ENCODE measurements at regions not wholly inside any gene's neighbourhood (a gene's known extent, or its start where the extent isn't known, plus 50 kb on each side); places are given as distances from the start of the nearest gene placed in this dataset.
A peak's percentile ranks its signal among the peaks of the same experiment; 100 is the strongest.

DNA sequence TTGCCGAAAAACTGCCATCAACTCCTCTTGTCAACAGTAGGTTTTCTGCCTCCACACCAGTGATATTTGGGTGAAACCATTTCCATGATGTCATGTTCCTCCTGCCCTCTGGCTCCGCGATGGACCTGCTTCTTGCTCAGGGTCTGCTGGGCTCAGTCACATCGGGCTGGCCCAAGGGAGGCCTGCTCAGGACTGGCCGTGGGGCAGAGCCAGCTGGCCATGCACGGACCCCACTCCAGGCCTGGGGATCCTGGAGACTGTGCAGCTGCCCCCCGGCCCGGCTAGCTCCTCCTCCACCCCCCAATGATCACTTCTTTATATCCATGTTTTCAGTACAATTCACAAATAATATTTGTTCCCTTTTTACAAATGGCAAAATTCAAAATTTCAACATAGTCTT lies 270.3 kb upstream of the CCDC54 start:
- Histone ChIP-seq H3K4me3 (ENCODE audit: low read length in 2 of 2) (no peak overlapping the region), H3K36me3 (ENCODE audit: control insufficient read depth in 2 of 2, insufficient read depth in 2 of 2, low read length in 1 of 2) (no peaks in the 10 kb centered on the region)
- WGBS: 99% methylated on average over 8 of the region's 8 CpGs

DNA sequence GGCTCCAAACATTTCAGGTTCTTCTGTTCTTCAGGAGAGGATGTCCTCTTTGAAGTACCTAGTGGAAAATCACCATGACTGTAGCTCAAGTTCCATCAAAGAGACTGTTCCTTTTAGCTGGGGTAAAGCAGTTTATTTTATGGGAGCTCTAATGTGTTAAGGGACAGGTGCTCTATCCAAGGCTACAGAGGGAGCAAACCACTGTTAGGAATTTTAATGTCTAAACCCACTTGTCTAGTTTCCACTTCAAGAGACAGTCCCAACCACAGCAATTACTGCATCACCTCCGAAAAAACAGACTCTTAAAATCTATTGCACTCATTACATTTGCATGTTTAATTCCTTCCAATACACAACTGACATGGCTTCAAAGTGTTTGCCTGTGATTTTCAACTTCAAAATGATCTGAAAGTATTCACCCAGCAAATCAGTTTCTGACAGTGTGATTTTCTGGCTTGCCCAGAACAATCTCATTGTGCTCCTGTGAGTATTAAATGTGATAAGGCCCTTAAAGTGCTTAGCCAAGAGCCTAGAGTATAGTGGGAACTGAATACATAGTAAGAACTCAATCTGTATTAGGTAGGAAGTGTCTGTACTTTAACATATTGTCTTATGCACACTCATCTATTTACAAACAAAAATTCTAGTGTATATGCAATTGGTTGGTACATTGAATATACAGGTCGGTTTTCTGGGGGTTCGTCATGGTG lies 266.5 kb upstream of the CCDC54 start:
- Histone ChIP-seq H3K4me1 (ENCODE audit: control insufficient read depth in 2 of 2, insufficient read depth in 2 of 2, low read length in 2 of 2) (no peaks in the 10 kb centered on the region), H3K36me3 (ENCODE audit: control insufficient read depth in 2 of 2, insufficient read depth in 2 of 2, low read length in 1 of 2) (no peaks in the 10 kb centered on the region), H3K9me3 (ENCODE audit: control insufficient read depth in 2 of 2, insufficient read depth in 1 of 2, low read length in 1 of 2) (peaks cover 0 to 3% of the 10 kb centered on the region in 2 donors), H3K27me3 (ENCODE audit: control insufficient read depth in 2 of 2, insufficient read depth in 1 of 2, low read length in 1 of 2) (no peaks in the 10 kb centered on the region), H3K27ac (ENCODE audit: low read depth in 1 of 2, low read length in 1 of 2) (no peak overlapping the region), H3K4me3 (ENCODE audit: low read length in 2 of 2) (no peak overlapping the region)
- WGBS: 93% methylated on average over 3 of the region's 3 CpGs
- no peak for DNase-seq (ENCODE audit: low read depth in 6 of 9, low spot score in 9 of 9)

More for the DNA sequence above, 270.3 kb upstream of the CCDC54 start:
- no peaks in the 10 kb centered on the region for H3K4me1 ChIP-seq (ENCODE audit: control insufficient read depth in 2 of 2, insufficient read depth in 2 of 2, low read length in 2 of 2)
- no peak for DNase-seq (ENCODE audit: low read depth in 6 of 9, low spot score in 9 of 9)
- no peaks in the 10 kb centered on the region for H3K27me3 ChIP-seq (ENCODE audit: control insufficient read depth in 2 of 2, insufficient read depth in 1 of 2, low read length in 1 of 2)
- H3K27ac ChIP-seq (ENCODE audit: low read depth in 1 of 2, low read length in 1 of 2): no peak overlapping the region
- H3K9me3 ChIP-seq (ENCODE audit: control insufficient read depth in 2 of 2, insufficient read depth in 1 of 2, low read length in 1 of 2): peaks cover 0 to 3% of the 10 kb centered on the region in 2 donors

DNA sequence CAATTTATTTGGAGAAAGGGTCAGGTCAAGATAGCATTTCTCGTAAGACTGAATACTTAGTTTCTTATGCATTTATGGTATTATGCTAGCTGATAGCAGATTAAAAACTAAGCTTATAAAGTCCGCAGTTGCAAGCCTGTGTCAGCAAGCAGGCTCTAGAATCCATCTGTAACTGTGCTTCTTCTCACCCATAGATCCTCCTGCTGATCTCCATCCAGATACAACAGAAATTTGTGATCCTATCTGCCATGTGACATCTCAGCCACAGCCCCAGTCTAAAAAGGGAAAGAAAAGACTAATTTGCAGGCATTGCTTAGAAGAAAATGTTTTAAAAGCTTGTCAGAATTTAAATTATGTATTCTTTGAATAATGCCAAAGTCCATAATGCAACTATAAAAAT lies 265.4 kb upstream of the CCDC54 start:
- no peak for DNase-seq (ENCODE audit: low read depth in 6 of 9, low spot score in 9 of 9)
- Histone ChIP-seq H3K36me3 (ENCODE audit: control insufficient read depth in 2 of 2, insufficient read depth in 2 of 2, low read length in 1 of 2) (no peaks in the 10 kb centered on the region), H3K9me3 (ENCODE audit: control insufficient read depth in 2 of 2, insufficient read depth in 1 of 2, low read length in 1 of 2) (peaks cover 0 to 2% of the 10 kb centered on the region in 2 donors), H3K4me1 (ENCODE audit: control insufficient read depth in 2 of 2, insufficient read depth in 2 of 2, low read length in 2 of 2) (no peaks in the 10 kb centered on the region), H3K27ac (ENCODE audit: low read depth in 1 of 2, low read length in 1 of 2) (no peak overlapping the region), H3K4me3 (ENCODE audit: low read length in 2 of 2) (no peak overlapping the region), H3K27me3 (ENCODE audit: control insufficient read depth in 2 of 2, insufficient read depth in 1 of 2, low read length in 1 of 2) (no peaks in the 10 kb centered on the region)
- 97% methylated on average over 2 of the region's 2 CpGs for whole genome bisulfite sequencing

DNA sequence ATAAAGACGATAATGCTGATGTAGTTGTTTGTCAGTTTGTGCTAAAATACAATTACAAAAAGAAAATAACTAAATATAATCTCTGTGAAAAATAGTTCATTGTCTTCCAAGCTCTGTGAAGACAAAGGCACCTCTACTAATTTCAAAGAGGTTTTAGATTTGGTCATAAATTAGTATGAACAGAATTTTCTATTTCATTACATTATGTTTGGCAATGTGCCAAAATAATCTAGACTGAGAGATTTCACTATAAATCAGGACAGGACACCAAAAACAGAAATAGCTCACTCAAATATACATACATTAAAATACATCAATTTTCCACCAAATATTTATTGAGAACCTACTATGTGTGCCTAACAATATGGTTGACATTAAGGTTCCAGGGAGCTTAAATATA lies 264.9 kb upstream of the CCDC54 start:
- DNase-seq (ENCODE audit: low read depth in 6 of 9, low spot score in 9 of 9): no peak
- H3K4me3 ChIP-seq (ENCODE audit: low read length in 2 of 2): no peak overlapping the region
- no peaks in the 10 kb centered on the region for H3K9me3 ChIP-seq (ENCODE audit: control insufficient read depth in 2 of 2, insufficient read depth in 1 of 2, low read length in 1 of 2)
- H3K36me3 ChIP-seq (ENCODE audit: control insufficient read depth in 2 of 2, insufficient read depth in 2 of 2, low read length in 1 of 2): no peaks in the 10 kb centered on the region
- WGBS: 100% methylated on average over 1 of the region's 1 CpG
- H3K27me3 ChIP-seq (ENCODE audit: control insufficient read depth in 2 of 2, insufficient read depth in 1 of 2, low read length in 1 of 2): no peaks in the 10 kb centered on the region
- H3K27ac ChIP-seq (ENCODE audit: low read depth in 1 of 2, low read length in 1 of 2): no peak overlapping the region
- H3K4me1 ChIP-seq (ENCODE audit: control insufficient read depth in 2 of 2, insufficient read depth in 2 of 2, low read length in 2 of 2): no peaks in the 10 kb centered on the region

DNA sequence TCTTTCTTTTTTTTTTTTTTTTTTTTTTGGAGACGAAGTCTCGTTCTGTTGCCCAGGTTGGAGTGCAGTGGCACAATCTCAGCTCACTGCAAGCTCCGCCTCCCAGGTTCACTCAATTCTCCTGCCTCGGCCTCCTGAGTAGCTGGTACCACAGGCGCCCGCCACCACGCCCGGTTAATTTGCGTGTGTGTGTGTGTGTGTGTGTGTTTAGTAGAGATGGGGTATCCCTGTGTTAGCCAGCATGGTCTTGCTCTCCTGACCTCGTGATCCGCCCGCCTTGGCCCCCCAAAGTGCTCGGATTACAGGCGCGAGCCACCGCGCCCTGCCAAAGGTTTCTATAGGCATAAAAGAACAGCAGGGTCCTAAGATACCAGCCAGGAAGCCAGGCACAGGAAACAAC lies 261.0 kb upstream of the CCDC54 start:
- no peak for DNase-seq (ENCODE audit: low read depth in 6 of 9, low spot score in 9 of 9)

DNA sequence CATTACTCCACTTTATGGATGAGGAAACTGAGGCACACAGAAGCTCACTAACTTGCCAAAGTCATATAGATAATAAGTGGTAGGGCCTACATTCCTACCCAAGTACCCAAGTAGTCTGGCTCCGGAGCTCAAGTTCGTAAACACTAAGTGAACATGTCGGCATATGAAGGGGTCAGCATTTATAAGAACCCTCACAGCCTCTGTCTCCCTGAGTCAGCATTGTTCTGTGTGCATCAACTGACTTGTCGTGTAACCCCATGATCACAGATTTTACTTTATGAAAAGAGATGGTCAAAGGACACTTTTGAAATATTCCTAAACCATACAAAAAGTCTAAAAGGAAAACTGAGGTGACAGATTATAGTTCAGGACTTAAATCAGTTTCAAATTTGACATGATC lies 260.1 kb upstream of the CCDC54 start:
- H3K36me3 ChIP-seq (ENCODE audit: control insufficient read depth in 2 of 2, insufficient read depth in 2 of 2, low read length in 1 of 2): no peaks in the 10 kb centered on the region
- no peaks in the 10 kb centered on the region for H3K9me3 ChIP-seq (ENCODE audit: control insufficient read depth in 2 of 2, insufficient read depth in 1 of 2, low read length in 1 of 2)
- 97% methylated on average over 4 of the region's 4 CpGs for WGBS
- H3K4me1 ChIP-seq (ENCODE audit: control insufficient read depth in 2 of 2, insufficient read depth in 2 of 2, low read length in 2 of 2): no peaks in the 10 kb centered on the region
- no peak for DNase-seq (ENCODE audit: low read depth in 6 of 9, low spot score in 9 of 9)
- no peak overlapping the region for H3K4me3 ChIP-seq (ENCODE audit: low read length in 2 of 2)
- no peak overlapping the region for H3K27ac ChIP-seq (ENCODE audit: low read depth in 1 of 2, low read length in 1 of 2)
- no peaks in the 10 kb centered on the region for H3K27me3 ChIP-seq (ENCODE audit: control insufficient read depth in 2 of 2, insufficient read depth in 1 of 2, low read length in 1 of 2)

More for the DNA sequence above, 261.0 kb upstream of the CCDC54 start:
- H3K36me3 ChIP-seq (ENCODE audit: control insufficient read depth in 2 of 2, insufficient read depth in 2 of 2, low read length in 1 of 2): no peaks in the 10 kb centered on the region
- WGBS: 95% methylated on average over 17 of the region's 17 CpGs
- no peaks in the 10 kb centered on the region for H3K9me3 ChIP-seq (ENCODE audit: control insufficient read depth in 2 of 2, insufficient read depth in 1 of 2, low read length in 1 of 2)
- H3K4me1 ChIP-seq (ENCODE audit: control insufficient read depth in 2 of 2, insufficient read depth in 2 of 2, low read length in 2 of 2): no peaks in the 10 kb centered on the region
- no peak overlapping the region for H3K27ac ChIP-seq (ENCODE audit: low read depth in 1 of 2, low read length in 1 of 2)
- no peak overlapping the region for H3K4me3 ChIP-seq (ENCODE audit: low read length in 2 of 2)
- H3K27me3 ChIP-seq (ENCODE audit: control insufficient read depth in 2 of 2, insufficient read depth in 1 of 2, low read length in 1 of 2): no peaks in the 10 kb centered on the region

DNA sequence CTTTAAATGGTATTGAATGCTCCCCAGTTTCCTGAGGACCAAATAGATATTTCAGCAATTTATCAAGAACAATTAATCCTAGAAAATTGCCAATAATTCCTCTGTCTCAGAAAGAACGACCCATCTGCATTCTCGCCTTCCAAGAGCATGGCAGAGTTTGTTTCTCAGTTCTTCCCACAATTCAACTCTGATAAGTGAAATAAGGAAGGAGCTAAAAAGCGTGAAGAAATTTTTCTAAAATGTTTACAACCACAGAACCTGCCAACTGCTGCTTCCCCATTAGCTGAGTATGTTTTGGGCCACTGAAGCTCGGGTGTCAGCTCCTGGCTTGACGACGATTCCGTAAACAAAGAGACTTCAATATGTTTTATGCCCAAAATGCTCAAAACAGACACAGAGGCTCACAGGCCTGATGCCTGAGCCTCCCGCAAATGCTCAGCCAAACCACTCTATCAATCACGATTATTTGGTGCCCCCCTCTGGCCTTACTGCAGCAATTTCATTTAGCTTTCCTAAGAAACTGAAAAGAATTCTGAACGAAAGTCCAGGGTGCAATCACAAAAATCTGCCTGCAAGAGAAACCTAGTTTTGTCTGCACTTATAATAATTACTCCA lies 259.2 kb upstream of the CCDC54 start:
- H3K4me3 ChIP-seq (ENCODE audit: low read length in 2 of 2): no peak overlapping the region
- no peaks in the 10 kb centered on the region for H3K27me3 ChIP-seq (ENCODE audit: control insufficient read depth in 2 of 2, insufficient read depth in 1 of 2, low read length in 1 of 2)
- H3K4me1 ChIP-seq (ENCODE audit: control insufficient read depth in 2 of 2, insufficient read depth in 2 of 2, low read length in 2 of 2): no peaks in the 10 kb centered on the region
- H3K36me3 ChIP-seq (ENCODE audit: control insufficient read depth in 2 of 2, insufficient read depth in 2 of 2, low read length in 1 of 2): no peaks in the 10 kb centered on the region
- WGBS: 34% methylated on average over 10 of the region's 10 CpGs
- no peaks in the 10 kb centered on the region for H3K9me3 ChIP-seq (ENCODE audit: control insufficient read depth in 2 of 2, insufficient read depth in 1 of 2, low read length in 1 of 2)
- DNase-seq (ENCODE audit: low read depth in 6 of 9, low spot score in 9 of 9): peak in 4 of 9 donors; percentile 2 to 50 (median 18)
- H3K27ac ChIP-seq (ENCODE audit: low read depth in 1 of 2, low read length in 1 of 2): no peak overlapping the region

DNA sequence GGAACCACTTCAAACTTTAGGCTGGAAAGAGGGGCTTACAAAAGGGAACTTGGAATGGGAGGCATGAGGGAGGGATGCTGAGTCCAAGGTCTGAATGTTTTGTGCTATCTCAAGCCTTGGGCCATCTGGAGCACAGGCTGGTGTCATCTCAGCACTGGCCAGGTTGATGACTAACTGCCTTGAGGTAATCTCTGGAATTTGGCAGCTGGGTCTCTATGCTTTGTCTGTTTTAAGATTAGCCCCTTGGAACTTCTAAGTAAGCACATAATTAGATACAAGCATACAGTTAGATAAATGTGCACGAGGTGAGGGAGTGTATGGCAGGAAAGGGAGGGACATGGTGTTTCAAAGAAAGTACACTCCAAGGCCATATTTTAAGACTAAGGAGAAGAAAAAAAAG lies 252.4 kb upstream of the CCDC54 start:
- H3K27ac ChIP-seq (ENCODE audit: low read depth in 1 of 2, low read length in 1 of 2): no peak overlapping the region
- no peak overlapping the region for H3K4me3 ChIP-seq (ENCODE audit: low read length in 2 of 2)
- no peaks in the 10 kb centered on the region for H3K27me3 ChIP-seq (ENCODE audit: control insufficient read depth in 2 of 2, insufficient read depth in 1 of 2, low read length in 1 of 2)
- no peaks in the 10 kb centered on the region for H3K4me1 ChIP-seq (ENCODE audit: control insufficient read depth in 2 of 2, insufficient read depth in 2 of 2, low read length in 2 of 2)
- H3K9me3 ChIP-seq (ENCODE audit: control insufficient read depth in 2 of 2, insufficient read depth in 1 of 2, low read length in 1 of 2): no peaks in the 10 kb centered on the region
- 95% methylated on average over 1 of the region's 1 CpG for WGBS
- DNase-seq (ENCODE audit: low read depth in 6 of 9, low spot score in 9 of 9): no peak
- no peaks in the 10 kb centered on the region for H3K36me3 ChIP-seq (ENCODE audit: control insufficient read depth in 2 of 2, insufficient read depth in 2 of 2, low read length in 1 of 2)

DNA sequence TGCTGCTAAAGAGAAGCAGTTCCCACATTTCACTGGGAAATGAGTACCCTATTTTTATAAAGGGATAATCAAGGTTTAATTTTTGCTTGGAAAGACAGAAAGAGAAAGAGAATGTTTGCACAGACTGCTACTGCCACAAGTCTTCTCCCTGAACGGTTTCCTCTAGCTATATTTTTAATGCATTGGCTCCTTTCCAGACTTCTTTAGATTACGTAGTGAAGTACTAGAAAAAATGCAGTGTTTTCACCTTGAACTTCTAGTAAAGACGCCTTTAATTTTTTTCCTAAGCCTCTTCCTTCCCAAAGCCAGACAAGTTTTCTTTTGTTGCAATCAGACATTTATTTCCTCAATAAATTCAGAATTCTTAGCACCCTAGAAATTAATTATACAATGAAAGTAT lies 248.3 kb upstream of the CCDC54 start:
- Histone ChIP-seq H3K27ac (ENCODE audit: low read depth in 1 of 2, low read length in 1 of 2) (no peak overlapping the region), H3K9me3 (ENCODE audit: control insufficient read depth in 2 of 2, insufficient read depth in 1 of 2, low read length in 1 of 2) (no peaks in the 10 kb centered on the region), H3K4me1 (ENCODE audit: control insufficient read depth in 2 of 2, insufficient read depth in 2 of 2, low read length in 2 of 2) (no peaks in the 10 kb centered on the region), H3K27me3 (ENCODE audit: control insufficient read depth in 2 of 2, insufficient read depth in 1 of 2, low read length in 1 of 2) (no peaks in the 10 kb centered on the region), H3K4me3 (ENCODE audit: low read length in 2 of 2) (no peak overlapping the region), H3K36me3 (ENCODE audit: control insufficient read depth in 2 of 2, insufficient read depth in 2 of 2, low read length in 1 of 2) (no peaks in the 10 kb centered on the region)
- 17% methylated on average over 3 of the region's 3 CpGs for WGBS
- no peak for DNase-seq (ENCODE audit: low read depth in 6 of 9, low spot score in 9 of 9)
